ENCODE measurements at regions not wholly inside any gene's neighbourhood (a gene's known extent, or its start where the extent isn't known, plus 50 kb on each side); places are given as distances from the start of the nearest gene placed in this dataset.

- TF ChIP-seq RAD21 (IDR thresholded peaks at IDR 0.05) (no peak), MAX (IDR thresholded peaks at IDR 0.05) (no peak), CTCF (IDR thresholded peaks at IDR 0.05; ENCODE audit: low read depth, low read length, missing input control) (no peak)
Observed at GRCh38 chrX:124488412-124489161, 142.2 kb downstream of the SH2D1A start.
